ENCODE measurements at regions not wholly inside any gene's neighbourhood (a gene's known extent, or its start where the extent isn't known, plus 50 kb on each side); places are given as distances from the start of the nearest gene placed in this dataset.

GRCh38 chr4:122512430-122512829 lies 55.9 kb upstream of the IL2 start:
- no peak for DNase-seq (ENCODE audit: low read depth)

- DNase-seq (ENCODE audit: low read depth), result peak; percentile 43
Observed at GRCh38 chr4:122508083-122508482, 51.6 kb upstream of the IL2 start.

Data from amniotic epithelial cell (primary cell).